ENCODE measurements at regions not wholly inside any gene's neighbourhood (a gene's known extent, or its start where the extent isn't known, plus 50 kb on each side); places are given as distances from the start of the nearest gene placed in this dataset.

GRCh38 chr1:55279627-55280026 is 64.5 kb upstream of the USP24 start:
- intact Hi-C loops (cut with micrococcal nuclease) = loop anchor here (10.0 kb wide), 1 partner anchor 1425 kb away; no protein-coding TSS in a partner anchor
- POLR2A ChIA-PET = no interaction called here
- no peaks in the 10 kb centered on the region for H3K27me3 Mint-ChIP-seq
- no peaks in the 10 kb centered on the region for H3K9me3 Mint-ChIP-seq
- H3K27ac Mint-ChIP-seq = no peak overlapping the region
- CTCF ChIA-PET = interaction anchor here (0.6 to 5.6 kb wide), 5 partner anchors 23 to 150 kb away, joined by 3 to 83 read pairs (median 6); no protein-coding TSS in a partner anchor
- H3K4me1 Mint-ChIP-seq (ENCODE audit: low read depth) = peaks cover 18% of the 10 kb centered on the region
- no peaks in the 10 kb centered on the region for H3K36me3 Mint-ChIP-seq
- no peak overlapping the region for H3K4me3 Mint-ChIP-seq
- no peak for DNase-seq

GRCh38 chr1:55278378-55278777 is 63.2 kb upstream of the USP24 start:
- Mint-ChIP-seq H3K36me3 (no peaks in the 10 kb centered on the region), H3K9me3 (no peaks in the 10 kb centered on the region), H3K27ac (no peak overlapping the region), H3K4me3 (no peak overlapping the region), H3K27me3 (peaks cover 1% of the 10 kb centered on the region), H3K4me1 (ENCODE audit: low read depth) (peaks cover 18% of the 10 kb centered on the region)
- CTCF ChIA-PET = interaction anchor here (0.7 to 5.6 kb wide), 21 partner anchors 22 to 332 kb away, joined by 3 to 83 read pairs (median 5); no protein-coding TSS in a partner anchor
- intact Hi-C loops (cut with micrococcal nuclease) = no loop called here
- POLR2A ChIA-PET = interaction anchor here (0.7 kb wide), 1 partner anchor 139 kb away, joined by 3 read pairs; no protein-coding TSS in a partner anchor
- no peak for DNase-seq

GRCh38 chr1:55277377-55278130 is 62.4 kb upstream of the USP24 start:
- DNase-seq = peak; percentile 90
- Mint-ChIP-seq H3K27ac (peak overlapping the region; percentile 49), H3K9me3 (no peaks in the 10 kb centered on the region), H3K4me1 (ENCODE audit: low read depth) (peaks cover 26% of the 10 kb centered on the region), H3K27me3 (peaks cover 1% of the 10 kb centered on the region), H3K36me3 (no peaks in the 10 kb centered on the region), H3K4me3 (no peak overlapping the region)
- ChIA-PET CTCF (interaction anchor here (0.6 to 5.6 kb wide), 28 partner anchors 9 to 331 kb away, joined by 3 to 83 read pairs (median 5); no protein-coding TSS in a partner anchor), POLR2A (interaction anchor here (0.7 to 1.1 kb wide), 2 partner anchors 138 to 149 kb away, joined by 3 read pairs; no protein-coding TSS in a partner anchor)
- intact Hi-C loops (cut with micrococcal nuclease) = loop anchor here (1.0 to 2.0 kb wide), 4 partner anchors 62 to 204 kb away; partner anchors contain the start of gene USP24

GRCh38 chr1:55276671-55277376 is 61.7 kb upstream of the USP24 start:
- DNase-seq = no peak
- Mint-ChIP-seq H3K36me3 (no peaks in the 10 kb centered on the region), H3K4me3 (no peak overlapping the region), H3K27me3 (peaks cover 1% of the 10 kb centered on the region), H3K27ac (no peak overlapping the region), H3K9me3 (no peaks in the 10 kb centered on the region), H3K4me1 (ENCODE audit: low read depth) (peaks cover 27% of the 10 kb centered on the region)
- CTCF ChIA-PET = interaction anchor here (0.6 to 5.6 kb wide), 17 partner anchors 10 to 156 kb away, joined by 3 to 83 read pairs (median 5); no protein-coding TSS in a partner anchor
- intact Hi-C loops (cut with micrococcal nuclease) = loop anchor here (1.0 to 2.0 kb wide), 4 partner anchors 62 to 204 kb away; partner anchors contain the start of gene USP24
- POLR2A ChIA-PET = interaction anchor here (1.1 kb wide), 1 partner anchor 149 kb away, joined by 3 read pairs; no protein-coding TSS in a partner anchor

- Mint-ChIP-seq H3K9me3 (no peaks in the 10 kb centered on the region), H3K4me3 (no peak overlapping the region), H3K27ac (no peak overlapping the region), H3K36me3 (no peaks in the 10 kb centered on the region), H3K27me3 (peaks cover 1% of the 10 kb centered on the region), H3K4me1 (ENCODE audit: low read depth) (peaks cover 27% of the 10 kb centered on the region)
- DNase-seq = peak; percentile 29
- POLR2A ChIA-PET = no interaction called here
- intact Hi-C loops (cut with micrococcal nuclease) = loop anchor here (2.0 kb wide), 1 partner anchor 71 kb away; no protein-coding TSS in a partner anchor
- CTCF ChIA-PET = interaction anchor here (4.4 kb wide), 1 partner anchor 133 kb away, joined by 38 read pairs; no protein-coding TSS in a partner anchor
Measured at GRCh38 chr1:55275941-55276341, 60.8 kb upstream of the USP24 start.

GRCh38 chr1:55275151-55275748 is 60.1 kb upstream of the USP24 start:
- peak; percentile 17 for DNase-seq
- ChIA-PET POLR2A (no interaction called here), CTCF (interaction anchor here (0.6 to 4.4 kb wide), 2 partner anchors 9 to 132 kb away, joined by 4 to 38 read pairs; no protein-coding TSS in a partner anchor)
- intact Hi-C loops (cut with micrococcal nuclease) = no loop called here
- Mint-ChIP-seq H3K9me3 (no peaks in the 10 kb centered on the region), H3K36me3 (no peaks in the 10 kb centered on the region), H3K27ac (no peak overlapping the region), H3K4me1 (ENCODE audit: low read depth) (peaks cover 27% of the 10 kb centered on the region), H3K4me3 (no peak overlapping the region), H3K27me3 (peaks cover 1% of the 10 kb centered on the region)

- Mint-ChIP-seq H3K9me3 (no peaks in the 10 kb centered on the region), H3K27me3 (peaks cover 4% of the 10 kb centered on the region), H3K4me3 (no peak overlapping the region), H3K4me1 (ENCODE audit: low read depth) (peaks cover 25% of the 10 kb centered on the region), H3K27ac (no peak overlapping the region), H3K36me3 (no peaks in the 10 kb centered on the region)
- DNase-seq = no peak
- ChIA-PET POLR2A (no interaction called here), CTCF (interaction anchor here (0.7 kb wide), 1 partner anchor 597 kb away, joined by 3 read pairs; no protein-coding TSS in a partner anchor)
- intact Hi-C loops (cut with micrococcal nuclease) = no loop called here
Measured at GRCh38 chr1:55272994-55273393, 57.8 kb upstream of the USP24 start.

All from activated CD4-positive, alpha-beta memory T cell treated with anti-CD3 and anti-CD28 coated beads for 36 hours (primary cell).